Umbilical cord (tissue), 1 donor: ENCODE measurements at regions not wholly inside any gene's neighbourhood (a gene's known extent, or its start where the extent isn't known, plus 50 kb on each side); places are given as distances from the start of the nearest gene placed in this dataset.
"Not testable (repeated sequence)": the region's sequence is repeated elsewhere in the genome, so short reads cannot be mapped to it uniquely, and the experiment has no call there.

ENCODE experiments used
- DNase-seq: peaks from one replicate; pipeline ENCODE4 v3.0.0-alpha.2; 2015; ENCODE audit warnings: low spot score

GRCh38 chr1:99537886-99538617 lies 107.9 kb upstream of the PALMD start:
- DNase-seq, result no peak

GRCh38 chr1:99538618-99538956 lies 107.3 kb upstream of the PALMD start:
- DNase-seq, result no peak

GRCh38 chr1:99539131-99539530 lies 106.8 kb upstream of the PALMD start:
- DNase-seq, result no peak

GRCh38 chr1:99540744-99541143 lies 105.2 kb upstream of the PALMD start:
- DNase-seq, result no peak

GRCh38 chr1:99544328-99544727 lies 101.6 kb upstream of the PALMD start:
- DNase-seq, result peak; percentile 64

GRCh38 chr1:99546432-99547416 lies 99.2 kb upstream of the PALMD start:
- no peak for DNase-seq

GRCh38 chr1:99548943-99549605 lies 96.8 kb upstream of the PALMD start:
- DNase-seq, result peak; percentile 76

- no peak for DNase-seq
These were observed 95.7 kb upstream of the PALMD start for GRCh38 chr1:99550198-99550597.

- DNase-seq, result no peak
These were observed 93.9 kb upstream of the PALMD start for GRCh38 chr1:99551812-99552614.

- no peak for DNase-seq
These were observed 92.6 kb upstream of the PALMD start for GRCh38 chr1:99553301-99553700.

- DNase-seq, result not testable (repeated sequence)
These were observed 92.1 kb upstream of the PALMD start for GRCh38 chr1:99553819-99554218.

GRCh38 chr1:99554727-99555126 lies 91.2 kb upstream of the PALMD start:
- DNase-seq, result no peak

- DNase-seq, result no peak
These were observed 88.2 kb upstream of the PALMD start for GRCh38 chr1:99557546-99558202.

GRCh38 chr1:99559166-99559565 lies 86.7 kb upstream of the PALMD start:
- DNase-seq, result no peak

GRCh38 chr1:99560207-99561040 lies 85.5 kb upstream of the PALMD start:
- DNase-seq, result no peak

GRCh38 chr1:99561952-99562351 lies 84.0 kb upstream of the PALMD start:
- DNase-seq, result no peak

GRCh38 chr1:99565606-99566289 lies 80.2 kb upstream of the PALMD start:
- no peak for DNase-seq

- DNase-seq, result no peak
These were observed 79.5 kb upstream of the PALMD start for GRCh38 chr1:99566290-99567021.
